ENCODE measurements at regions not wholly inside any gene's neighbourhood (a gene's known extent, or its start where the extent isn't known, plus 50 kb on each side); places are given as distances from the start of the nearest gene placed in this dataset.
A peak's percentile ranks its signal among the peaks of the same experiment; 100 is the strongest.

- in situ Hi-C loops (cut with HindIII; ENCODE audit: low sequenced_read_pairs): no loop called here
- DNase-seq (ENCODE audit: low spot score): no peak
Measured at GRCh38 chr16:79295162-79295561, 305.4 kb downstream of the MAF start.

- in situ Hi-C loops (cut with HindIII; ENCODE audit: low sequenced_read_pairs): no loop called here
- no peak for DNase-seq (ENCODE audit: low spot score)
Measured at GRCh38 chr16:79294568-79294967, 306.0 kb downstream of the MAF start.

- DNase-seq (ENCODE audit: low spot score): no peak
- in situ Hi-C loops (cut with HindIII; ENCODE audit: low sequenced_read_pairs): no loop called here
Measured at GRCh38 chr16:79293836-79294460, 306.6 kb downstream of the MAF start.

GRCh38 chr16:79288066-79288465 is 312.5 kb downstream of the MAF start:
- in situ Hi-C loops (cut with HindIII; ENCODE audit: low sequenced_read_pairs): no loop called here
- no peak for DNase-seq (ENCODE audit: low spot score)

GRCh38 chr16:79287424-79287917 is 313.1 kb downstream of the MAF start:
- in situ Hi-C loops (cut with HindIII; ENCODE audit: low sequenced_read_pairs): no loop called here

GRCh38 chr16:79286646-79287423 is 313.7 kb downstream of the MAF start:
- peak; percentile 45 for DNase-seq (ENCODE audit: low spot score)

More at GRCh38 chr16:79287424-79287917, 313.1 kb downstream of the MAF start:
- no peak for DNase-seq (ENCODE audit: low spot score)

GRCh38 chr16:79284766-79285165 is 315.8 kb downstream of the MAF start:
- DNase-seq (ENCODE audit: low spot score): no peak
- in situ Hi-C loops (cut with HindIII; ENCODE audit: low sequenced_read_pairs): no loop called here

More at GRCh38 chr16:79286646-79287423, 313.7 kb downstream of the MAF start:
- in situ Hi-C loops (cut with HindIII; ENCODE audit: low sequenced_read_pairs): no loop called here

- DNase-seq (ENCODE audit: low spot score): no peak
- in situ Hi-C loops (cut with HindIII; ENCODE audit: low sequenced_read_pairs): no loop called here
Measured at GRCh38 chr16:79283578-79283977, 317.0 kb downstream of the MAF start.

- no peak for DNase-seq (ENCODE audit: low spot score)
- in situ Hi-C loops (cut with HindIII; ENCODE audit: low sequenced_read_pairs): no loop called here
Measured at GRCh38 chr16:79282806-79283205, 317.7 kb downstream of the MAF start.

- in situ Hi-C loops (cut with HindIII; ENCODE audit: low sequenced_read_pairs): no loop called here
- DNase-seq (ENCODE audit: low spot score): no peak
Measured at GRCh38 chr16:79278506-79278905, 322.0 kb downstream of the MAF start.

- in situ Hi-C loops (cut with HindIII; ENCODE audit: low sequenced_read_pairs): no loop called here
- no peak for DNase-seq (ENCODE audit: low spot score)
Measured at GRCh38 chr16:79276501-79276900, 324.0 kb downstream of the MAF start.

GRCh38 chr16:79274264-79274663 is 326.3 kb downstream of the MAF start:
- in situ Hi-C loops (cut with HindIII; ENCODE audit: low sequenced_read_pairs): no loop called here

GRCh38 chr16:79272141-79272577 is 328.4 kb downstream of the MAF start:
- no peak for DNase-seq (ENCODE audit: low spot score)

More at GRCh38 chr16:79274264-79274663, 326.3 kb downstream of the MAF start:
- no peak for DNase-seq (ENCODE audit: low spot score)

GRCh38 chr16:79271583-79271982 is 329.0 kb downstream of the MAF start:
- no peak for DNase-seq (ENCODE audit: low spot score)
- in situ Hi-C loops (cut with HindIII; ENCODE audit: low sequenced_read_pairs): no loop called here

More at GRCh38 chr16:79272141-79272577, 328.4 kb downstream of the MAF start:
- in situ Hi-C loops (cut with HindIII; ENCODE audit: low sequenced_read_pairs): no loop called here

- in situ Hi-C loops (cut with HindIII; ENCODE audit: low sequenced_read_pairs): no loop called here
Measured at GRCh38 chr16:79270011-79270410, 330.5 kb downstream of the MAF start.

GRCh38 chr16:79269211-79269863 is 331.2 kb downstream of the MAF start:
- DNase-seq (ENCODE audit: low spot score): no peak

More at GRCh38 chr16:79270011-79270410, 330.5 kb downstream of the MAF start:
- DNase-seq (ENCODE audit: low spot score): no peak

GRCh38 chr16:79267781-79268180 is 332.8 kb downstream of the MAF start:
- DNase-seq (ENCODE audit: low spot score): no peak
- in situ Hi-C loops (cut with HindIII; ENCODE audit: low sequenced_read_pairs): no loop called here

More at GRCh38 chr16:79269211-79269863, 331.2 kb downstream of the MAF start:
- in situ Hi-C loops (cut with HindIII; ENCODE audit: low sequenced_read_pairs): no loop called here

- in situ Hi-C loops (cut with HindIII; ENCODE audit: low sequenced_read_pairs): no loop called here
- no peak for DNase-seq (ENCODE audit: low spot score)
Measured at GRCh38 chr16:79267146-79267545, 333.4 kb downstream of the MAF start.

GRCh38 chr16:79265701-79266100 is 334.8 kb downstream of the MAF start:
- in situ Hi-C loops (cut with HindIII; ENCODE audit: low sequenced_read_pairs): no loop called here

GRCh38 chr16:79265196-79265595 is 335.3 kb downstream of the MAF start:
- no peak for DNase-seq (ENCODE audit: low spot score)
- in situ Hi-C loops (cut with HindIII; ENCODE audit: low sequenced_read_pairs): no loop called here

More at GRCh38 chr16:79265701-79266100, 334.8 kb downstream of the MAF start:
- no peak for DNase-seq (ENCODE audit: low spot score)
